Ovary (tissue), 7 donors: ENCODE measurements at regions not wholly inside any gene's neighbourhood (a gene's known extent, or its start where the extent isn't known, plus 50 kb on each side); places are given as distances from the start of the nearest gene placed in this dataset.

Experiments
- DNase-seq, 5 donors: peaks; one replicate each; pipeline ENCODE4 v3.0.0-alpha.2; 2019 to 2020
- H3K27ac ChIP-seq, 2 donors: fragments of 200-600 bp; one replicate each; pipeline versions ENCODE4 v1.5.1 to v1.8.0; 2019 to 2022
- H3K27me3 ChIP-seq: fragments of 200-600 bp; one replicate; pipeline ENCODE4 v1.8.0; 2022
- H3K36me3 ChIP-seq: fragments of 200-600 bp; sonication (generic); one replicate; pipeline ENCODE4 v1.5.1; 2019
- H3K4me1 ChIP-seq: one replicate; pipeline ENCODE4 v1.8.1; 2013; ENCODE audit warnings: mild to moderate bottlenecking, moderate library complexity; ENCODE audit not compliant: insufficient read depth
- H3K4me3 ChIP-seq: fragments of 200-600 bp; sonication (generic); one replicate; pipeline ENCODE4 v1.5.1; 2017
- H3K9me3 ChIP-seq, 2 donors: fragments of 200-600 bp in 1 of 2; sonication (generic) in 1 of 2; one replicate each; pipeline versions ENCODE4 v1.5.1 to v1.8.1; 2013 to 2019; ENCODE audit warnings: mild to moderate bottlenecking in 1 of 2, moderate library complexity in 1 of 2
- CTCF ChIP-seq, 3 donors: fragments of 450-650 bp in 2 of 3; fragments of 200-600 bp in 1 of 3; IDR thresholded peaks; one replicate each; pipeline versions ENCODE4 v1.5.1 to v1.8.0; 2016 to 2022; ENCODE audit warnings: antibody characterized with exemption in 3 of 3, mild to moderate bottlenecking in 1 of 3
- EP300 ChIP-seq: sonication (generic); formaldehyde crosslinking; IDR thresholded peaks from one replicate; pipeline ENCODE4 v1.6.1; 2017; ENCODE audit warnings: antibody characterized with exemption
- POLR2A ChIP-seq: fragments of 450-650 bp; IDR thresholded peaks from one replicate; pipeline ENCODE4 v1.6.1; 2017; ENCODE audit warnings: antibody characterized with exemption, mild to moderate bottlenecking, moderate library complexity
- WGBS, 3 donors: extraction: QIAGEN DNeasy Blood & Tissue Kit in 1 of 3; methylation state at CpG; one replicate each; pipeline versions ENCODE4 v1.1.5 to v1.1.7; 2013 to 2017; 5-methylcytosine and 5-hydroxymethylcytosine counted together
- intact Hi-C, 4 donors: fragments of 100-400 bp; cut with DNase I; formaldehyde crosslinking; loops; one replicate each; pipeline versions ENCODE4 v1.11.0 to v1.15.1; 2022 to 2023
- donor health status: DM: no; HTN: no; CAD: no; lungs with moderate emphysema.
- donor health status: DM: no; HTN: no; CAD: no.
- donor health status: Bipolar disorder and iron deficiency.
- donor health status: DM: no; HTN: no; CAD: no.
- donor health status: DM: yes; HTN: yes; CAD: no.

- Histone ChIP-seq H3K27ac (no peak overlapping the region), H3K9me3 (no peaks in the 10 kb centered on the region), H3K36me3 (no peaks in the 10 kb centered on the region), H3K4me3 (no peak overlapping the region), H3K27me3 (no peaks in the 10 kb centered on the region), H3K4me1 (no peaks in the 10 kb centered on the region)
- intact Hi-C loops, result no loop called here
- TF ChIP-seq CTCF (IDR thresholded peaks at IDR 0.05) (no peak), POLR2A (no peak), EP300 (no peak)
- DNase-seq, result no peak
- WGBS, 3 donors, result 84 to 86% (median 84%) methylated on average over 4 of the region's 4 CpGs
Measured at GRCh38 chr18:2192562-2192961, 378.7 kb downstream of the METTL4 start.

GRCh38 chr18:2197946-2198345, 373.4 kb downstream of the METTL4 start:
- H3K36me3 ChIP-seq, result no peaks in the 10 kb centered on the region
- no peaks in the 10 kb centered on the region for H3K27me3 ChIP-seq
- no peaks in the 10 kb centered on the region for H3K4me1 ChIP-seq
- WGBS, 3 donors, result 67 to 70% (median 67%) methylated on average over 4 of the region's 4 CpGs
- no peaks in the 10 kb centered on the region for H3K9me3 ChIP-seq
- DNase-seq, result no peak
- intact Hi-C loops, result no loop called here
- H3K27ac ChIP-seq, result no peak overlapping the region
- no peak overlapping the region for H3K4me3 ChIP-seq
- no peak for TF ChIP-seq EP300
- no peak for TF ChIP-seq CTCF (IDR thresholded peaks at IDR 0.05)
- no peak for TF ChIP-seq POLR2A

GRCh38 chr18:2199060-2199459, 372.2 kb downstream of the METTL4 start:
- Histone ChIP-seq H3K27me3 (no peaks in the 10 kb centered on the region), H3K9me3 (no peaks in the 10 kb centered on the region), H3K36me3 (no peaks in the 10 kb centered on the region), H3K4me1 (no peaks in the 10 kb centered on the region), H3K4me3 (no peak overlapping the region), H3K27ac (no peak overlapping the region)
- DNase-seq, result no peak
- TF ChIP-seq CTCF (IDR thresholded peaks at IDR 0.05) (no peak), EP300 (no peak), POLR2A (no peak)
- intact Hi-C loops, result no loop called here
- WGBS, 3 donors, result 70 to 81% (median 80%) methylated on average over 2 of the region's 2 CpGs

DNA sequence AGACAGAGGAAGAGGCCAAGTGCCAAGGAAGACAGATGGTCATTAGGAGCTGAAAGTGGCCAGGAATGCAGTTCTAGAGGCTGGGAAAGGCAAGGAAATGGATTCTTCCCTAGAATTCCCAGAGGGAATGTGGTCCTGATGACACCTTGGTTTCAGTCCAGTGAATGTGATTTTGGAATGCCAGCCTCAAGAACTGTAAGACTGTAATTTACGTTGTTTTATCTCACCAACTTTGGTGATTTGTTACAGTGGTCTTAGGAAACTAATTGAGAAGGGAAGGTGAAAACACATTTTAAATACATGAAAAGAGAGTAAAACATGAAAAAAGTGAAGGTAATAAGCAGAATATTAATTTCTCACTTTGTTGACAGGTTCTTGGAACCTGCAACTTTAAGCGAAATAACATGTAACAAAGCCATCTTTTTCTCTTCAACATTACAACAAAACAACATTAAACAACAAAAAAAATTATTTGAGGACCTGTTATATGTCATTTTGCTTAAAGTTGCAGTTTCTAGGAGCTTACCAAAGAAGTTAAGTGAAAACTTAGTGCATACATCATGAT, 370.2 kb downstream of the METTL4 start:
- H3K36me3 ChIP-seq, result no peaks in the 10 kb centered on the region
- no peak overlapping the region for H3K27ac ChIP-seq
- TF ChIP-seq POLR2A (no peak), EP300 (no peak), CTCF (IDR thresholded peaks at IDR 0.05) (no peak)
- H3K27me3 ChIP-seq, result no peaks in the 10 kb centered on the region
- no peak for DNase-seq
- intact Hi-C loops, result no loop called here
- H3K9me3 ChIP-seq, result no peaks in the 10 kb centered on the region
- WGBS, 3 donors, result 57 to 66% (median 62%) methylated on average over 2 of the region's 2 CpGs
- no peak overlapping the region for H3K4me3 ChIP-seq
- no peaks in the 10 kb centered on the region for H3K4me1 ChIP-seq
